ENCODE measurements at regions not wholly inside any gene's neighbourhood (a gene's known extent, or its start where the extent isn't known, plus 50 kb on each side); places are given as distances from the start of the nearest gene placed in this dataset.
A peak's percentile ranks its signal among the peaks of the same experiment; 100 is the strongest.
"Not testable (repeated sequence)": the region's sequence is repeated elsewhere in the genome, so short reads cannot be mapped to it uniquely, and the experiment has no call there.

GRCh38 chr10:56298941-56299340, 62.1 kb downstream of the ZWINT start:
- no peak for FAIRE-seq

GRCh38 chr10:56296618-56297017, 64.4 kb downstream of the ZWINT start:
- no peak for FAIRE-seq

- FAIRE-seq, result no peak
Measured at GRCh38 chr10:56288403-56288802, 72.7 kb downstream of the ZWINT start.

- FAIRE-seq, result no peak
Measured at GRCh38 chr10:56286096-56286495, 75.0 kb downstream of the ZWINT start.

- no peak for FAIRE-seq
Measured at GRCh38 chr10:56279270-56279669, 81.8 kb downstream of the ZWINT start.

- no peak for FAIRE-seq
Measured at GRCh38 chr10:56269181-56269580, 91.9 kb downstream of the ZWINT start.

GRCh38 chr10:56266120-56266519, 94.9 kb downstream of the ZWINT start:
- no peak for FAIRE-seq

- no peak for FAIRE-seq
Measured at GRCh38 chr10:56258991-56259390, 102.1 kb downstream of the ZWINT start.

GRCh38 chr10:56258378-56258777, 102.7 kb downstream of the ZWINT start:
- FAIRE-seq, result no peak

- no peak for FAIRE-seq
Measured at GRCh38 chr10:56255298-56255697, 105.8 kb downstream of the ZWINT start.

GRCh38 chr10:56240471-56240870, 120.6 kb downstream of the ZWINT start:
- FAIRE-seq, result no peak

- FAIRE-seq, result no peak
Measured at GRCh38 chr10:56231436-56231835, 129.6 kb downstream of the ZWINT start.

- no peak for FAIRE-seq
Measured at GRCh38 chr10:56222237-56222636, 138.8 kb downstream of the ZWINT start.

GRCh38 chr10:56212951-56213350, 148.1 kb downstream of the ZWINT start:
- FAIRE-seq, result no peak

- no peak for FAIRE-seq
Measured at GRCh38 chr10:56181607-56182006, 179.5 kb downstream of the ZWINT start.

- FAIRE-seq, result no peak
Measured at GRCh38 chr10:56178210-56178609, 182.8 kb downstream of the ZWINT start.

- not testable (repeated sequence) for FAIRE-seq
Measured at GRCh38 chr10:56155091-56155513, 206.0 kb downstream of the ZWINT start.

- no peak for FAIRE-seq
Measured at GRCh38 chr10:56146806-56147205, 214.3 kb downstream of the ZWINT start.

GRCh38 chr10:56142092-56142728, 218.8 kb downstream of the ZWINT start:
- no peak for FAIRE-seq

GRCh38 chr10:56139405-56139804, 221.7 kb downstream of the ZWINT start:
- no peak for FAIRE-seq

GRCh38 chr10:56135828-56136227, 225.2 kb downstream of the ZWINT start:
- no peak for FAIRE-seq

- no peak for FAIRE-seq
Measured at GRCh38 chr10:56123247-56123646, 237.8 kb downstream of the ZWINT start.

- peak; percentile 14 for FAIRE-seq
Measured at GRCh38 chr10:56116684-56117083, 244.4 kb downstream of the ZWINT start.

GRCh38 chr10:56109454-56109853, 251.6 kb downstream of the ZWINT start:
- no peak for FAIRE-seq

GRCh38 chr10:56104923-56105322, 256.1 kb downstream of the ZWINT start:
- no peak for FAIRE-seq

Data from A204.1 (cell line).